HG02852 (cell line): ENCODE measurements at regions not wholly inside any gene's neighbourhood (a gene's known extent, or its start where the extent isn't known, plus 50 kb on each side); places are given as distances from the start of the nearest gene placed in this dataset.
"Not testable (repeated sequence)": the region's sequence is repeated elsewhere in the genome, so short reads cannot be mapped to it uniquely, and the experiment has no call there.

Experiments used
- ATAC-seq: cut with Tn5 transposase; IDR thresholded peaks from one replicate; pipeline ENCODE4 v1.9.1; 2021; ENCODE audit warnings: mild to moderate bottlenecking, moderate library complexity; ENCODE audit not compliant: unreplicated experiment

GRCh38 chr2:209018633-209019032 is 405.2 kb upstream of the MAP2 start:
- not testable (repeated sequence) for ATAC-seq

- ATAC-seq: no peak
These were observed 394.6 kb upstream of the MAP2 start for GRCh38 chr2:209029249-209029648.

GRCh38 chr2:209044307-209044706 is 379.5 kb upstream of the MAP2 start:
- ATAC-seq: no peak

GRCh38 chr2:209046163-209046562 is 377.7 kb upstream of the MAP2 start:
- no peak for ATAC-seq

- no peak for ATAC-seq
These were observed 374.2 kb upstream of the MAP2 start for GRCh38 chr2:209049608-209050007.

- ATAC-seq: no peak
These were observed 361.6 kb upstream of the MAP2 start for GRCh38 chr2:209062210-209062609.

- ATAC-seq: no peak
These were observed 353.6 kb upstream of the MAP2 start for GRCh38 chr2:209070262-209070661.

GRCh38 chr2:209073151-209073550 is 350.7 kb upstream of the MAP2 start:
- ATAC-seq: no peak

GRCh38 chr2:209074711-209075110 is 349.1 kb upstream of the MAP2 start:
- no peak for ATAC-seq

- no peak for ATAC-seq
These were observed 347.7 kb upstream of the MAP2 start for GRCh38 chr2:209076151-209076550.

- no peak for ATAC-seq
These were observed 337.1 kb upstream of the MAP2 start for GRCh38 chr2:209086761-209087160.

- ATAC-seq: no peak
These were observed 332.8 kb upstream of the MAP2 start for GRCh38 chr2:209091056-209091455.

GRCh38 chr2:209094221-209094620 is 329.6 kb upstream of the MAP2 start:
- no peak for ATAC-seq

- ATAC-seq: no peak
These were observed 328.4 kb upstream of the MAP2 start for GRCh38 chr2:209095432-209095831.

- no peak for ATAC-seq
These were observed 326.7 kb upstream of the MAP2 start for GRCh38 chr2:209097168-209097567.

GRCh38 chr2:209102319-209102718 is 321.5 kb upstream of the MAP2 start:
- no peak for ATAC-seq

GRCh38 chr2:209113026-209113425 is 310.8 kb upstream of the MAP2 start:
- no peak for ATAC-seq

- no peak for ATAC-seq
These were observed 309.1 kb upstream of the MAP2 start for GRCh38 chr2:209114588-209115240.

- ATAC-seq: peak; percentile 92
These were observed 302.2 kb upstream of the MAP2 start for GRCh38 chr2:209121691-209122090.

GRCh38 chr2:209125291-209125690 is 298.6 kb upstream of the MAP2 start:
- no peak for ATAC-seq

- no peak for ATAC-seq
These were observed 285.8 kb upstream of the MAP2 start for GRCh38 chr2:209138079-209138478.

GRCh38 chr2:209141142-209141541 is 282.7 kb upstream of the MAP2 start:
- ATAC-seq: no peak

GRCh38 chr2:209141818-209142217 is 282.0 kb upstream of the MAP2 start:
- ATAC-seq: no peak
